ENCODE measurements at regions not wholly inside any gene's neighbourhood (a gene's known extent, or its start where the extent isn't known, plus 50 kb on each side); places are given as distances from the start of the nearest gene placed in this dataset.
"Not testable (repeated sequence)": the region's sequence is repeated elsewhere in the genome, so short reads cannot be mapped to it uniquely, and the experiment has no call there.

GRCh38 chr12:13336216-13336615 is 139.7 kb downstream of the EMP1 start:
- ATAC-seq (no peak), DNase-seq (ENCODE audit: low spot score) (no peak)
- no peaks in the 10 kb centered on the region for H3K9me3 Mint-ChIP-seq
- no peak overlapping the region for H3K27ac Mint-ChIP-seq
- peaks cover 12 to 18% of the 10 kb centered on the region in 2 donors for H3K27me3 Mint-ChIP-seq
- H3K36me3 Mint-ChIP-seq = no peaks in the 10 kb centered on the region
- H3K4me1 Mint-ChIP-seq (ENCODE audit: low read depth in 2 of 2) = no peaks in the 10 kb centered on the region
- H3K4me3 Mint-ChIP-seq = no peak overlapping the region

GRCh38 chr12:13328535-13328934 is 132.0 kb downstream of the EMP1 start:
- Mint-ChIP-seq H3K9me3 (no peaks in the 10 kb centered on the region), H3K36me3 (no peaks in the 10 kb centered on the region), H3K27me3 (peaks cover 22 to 42% of the 10 kb centered on the region in 2 donors), H3K4me1 (ENCODE audit: low read depth in 2 of 2) (no peaks in the 10 kb centered on the region), H3K27ac (no peak overlapping the region), H3K4me3 (no peak overlapping the region)
- no peak for ATAC-seq
- DNase-seq (ENCODE audit: low spot score) = no peak

GRCh38 chr12:13326076-13326475 is 129.6 kb downstream of the EMP1 start:
- peaks cover 25 to 44% of the 10 kb centered on the region in 2 donors for H3K27me3 Mint-ChIP-seq
- no peaks in the 10 kb centered on the region for H3K9me3 Mint-ChIP-seq
- H3K4me1 Mint-ChIP-seq (ENCODE audit: low read depth in 2 of 2) = no peaks in the 10 kb centered on the region
- H3K4me3 Mint-ChIP-seq = no peak overlapping the region
- no peaks in the 10 kb centered on the region for H3K36me3 Mint-ChIP-seq
- no peak overlapping the region for H3K27ac Mint-ChIP-seq
- ATAC-seq (no peak), DNase-seq (ENCODE audit: low spot score) (no peak)

GRCh38 chr12:13325037-13325436 is 128.5 kb downstream of the EMP1 start:
- peaks cover 21 to 40% of the 10 kb centered on the region in 2 donors for H3K27me3 Mint-ChIP-seq
- H3K27ac Mint-ChIP-seq; DNase-seq (ENCODE audit: low spot score); H3K4me1 Mint-ChIP-seq (ENCODE audit: low read depth in 2 of 2); ATAC-seq; H3K4me3 Mint-ChIP-seq; H3K36me3 Mint-ChIP-seq; H3K9me3 Mint-ChIP-seq: not testable (repeated sequence)

- Mint-ChIP-seq H3K4me3 (no peak overlapping the region), H3K9me3 (no peaks in the 10 kb centered on the region), H3K4me1 (ENCODE audit: low read depth in 2 of 2) (no peaks in the 10 kb centered on the region), H3K27ac (no peak overlapping the region), H3K36me3 (no peaks in the 10 kb centered on the region), H3K27me3 (peaks cover 20 to 28% of the 10 kb centered on the region in 2 donors)
- DNase-seq (ENCODE audit: low spot score) (no peak), ATAC-seq (no peak)
These were observed 121.9 kb downstream of the EMP1 start for GRCh38 chr12:13318231-13319015.

- no peaks in the 10 kb centered on the region for H3K4me1 Mint-ChIP-seq (ENCODE audit: low read depth in 2 of 2)
- no peaks in the 10 kb centered on the region for H3K9me3 Mint-ChIP-seq
- H3K27ac Mint-ChIP-seq = no peak overlapping the region
These were observed 120.2 kb downstream of the EMP1 start for GRCh38 chr12:13316587-13317246.

GRCh38 chr12:13313886-13314285 is 117.4 kb downstream of the EMP1 start:
- no peaks in the 10 kb centered on the region for H3K4me1 Mint-ChIP-seq (ENCODE audit: low read depth in 2 of 2)
- no peak for DNase-seq (ENCODE audit: low spot score)
- no peak for ATAC-seq
- H3K4me3 Mint-ChIP-seq = no peak overlapping the region
- no peaks in the 10 kb centered on the region for H3K9me3 Mint-ChIP-seq
- H3K27me3 Mint-ChIP-seq = peaks cover 22 to 23% of the 10 kb centered on the region in 2 donors
- no peak overlapping the region for H3K27ac Mint-ChIP-seq
- H3K36me3 Mint-ChIP-seq = no peaks in the 10 kb centered on the region

More at GRCh38 chr12:13316587-13317246, 120.2 kb downstream of the EMP1 start:
- no peak overlapping the region for H3K4me3 Mint-ChIP-seq
- peaks cover 24 to 34% of the 10 kb centered on the region in 2 donors for H3K27me3 Mint-ChIP-seq
- no peak for DNase-seq (ENCODE audit: low spot score)
- H3K36me3 Mint-ChIP-seq = no peaks in the 10 kb centered on the region
- ATAC-seq = no peak

- H3K9me3 Mint-ChIP-seq = no peaks in the 10 kb centered on the region
- H3K27ac Mint-ChIP-seq = no peak overlapping the region
- ATAC-seq (no peak), DNase-seq (ENCODE audit: low spot score) (no peak)
- H3K4me3 Mint-ChIP-seq = no peak overlapping the region
- H3K36me3 Mint-ChIP-seq = no peaks in the 10 kb centered on the region
- H3K27me3 Mint-ChIP-seq = peaks cover 23 to 42% of the 10 kb centered on the region in 2 donors
- H3K4me1 Mint-ChIP-seq (ENCODE audit: low read depth in 2 of 2) = no peaks in the 10 kb centered on the region
These were observed 115.0 kb downstream of the EMP1 start for GRCh38 chr12:13311551-13311950.

GRCh38 chr12:13307143-13307816 is 110.8 kb downstream of the EMP1 start:
- H3K27me3 Mint-ChIP-seq = peaks cover 22 to 43% of the 10 kb centered on the region in 2 donors

GRCh38 chr12:13304924-13305323 is 108.4 kb downstream of the EMP1 start:
- Mint-ChIP-seq H3K36me3 (no peaks in the 10 kb centered on the region), H3K27ac (no peak overlapping the region), H3K27me3 (peaks cover 22 to 47% of the 10 kb centered on the region in 2 donors), H3K4me1 (ENCODE audit: low read depth in 2 of 2) (no peaks in the 10 kb centered on the region), H3K9me3 (peaks cover 3% of the 10 kb centered on the region), H3K4me3 (no peak overlapping the region)
- ATAC-seq (no peak), DNase-seq (ENCODE audit: low spot score) (no peak)

More at GRCh38 chr12:13307143-13307816, 110.8 kb downstream of the EMP1 start:
- no peak for DNase-seq (ENCODE audit: low spot score)
- no peak overlapping the region for H3K4me3 Mint-ChIP-seq
- H3K36me3 Mint-ChIP-seq = no peaks in the 10 kb centered on the region
- H3K9me3 Mint-ChIP-seq = peaks cover 3% of the 10 kb centered on the region
- H3K27ac Mint-ChIP-seq = no peak overlapping the region
- no peak for ATAC-seq
- no peaks in the 10 kb centered on the region for H3K4me1 Mint-ChIP-seq (ENCODE audit: low read depth in 2 of 2)

GRCh38 chr12:13299457-13299856 is 102.9 kb downstream of the EMP1 start:
- Mint-ChIP-seq H3K27ac (no peak overlapping the region), H3K4me1 (ENCODE audit: low read depth in 2 of 2) (no peaks in the 10 kb centered on the region), H3K36me3 (no peaks in the 10 kb centered on the region), H3K4me3 (no peak overlapping the region), H3K27me3 (peaks cover 24 to 55% of the 10 kb centered on the region in 2 donors), H3K9me3 (peaks cover 3% of the 10 kb centered on the region)
- DNase-seq (ENCODE audit: low spot score) (no peak), ATAC-seq (no peak)

GRCh38 chr12:13293096-13293495 is 96.6 kb downstream of the EMP1 start:
- Mint-ChIP-seq H3K36me3 (no peaks in the 10 kb centered on the region), H3K9me3 (no peaks in the 10 kb centered on the region), H3K4me3 (no peak overlapping the region), H3K27ac (no peak overlapping the region), H3K4me1 (ENCODE audit: low read depth in 2 of 2) (no peaks in the 10 kb centered on the region), H3K27me3 (peaks cover 10 to 37% of the 10 kb centered on the region in 2 donors)
- ATAC-seq (no peak), DNase-seq (ENCODE audit: low spot score) (no peak)

- Mint-ChIP-seq H3K4me1 (ENCODE audit: low read depth in 2 of 2) (no peaks in the 10 kb centered on the region), H3K4me3 (no peak overlapping the region), H3K27me3 (peaks cover 7 to 31% of the 10 kb centered on the region in 2 donors), H3K9me3 (no peaks in the 10 kb centered on the region), H3K27ac (no peak overlapping the region), H3K36me3 (no peaks in the 10 kb centered on the region)
- ATAC-seq = no peak
- DNase-seq (ENCODE audit: low spot score) = no peak
These were observed 93.2 kb downstream of the EMP1 start for GRCh38 chr12:13289653-13290289.
